H9 (cell line): ENCODE measurements at regions not wholly inside any gene's neighbourhood (a gene's known extent, or its start where the extent isn't known, plus 50 kb on each side); places are given as distances from the start of the nearest gene placed in this dataset.
"Not testable (repeated sequence)": the region's sequence is repeated elsewhere in the genome, so short reads cannot be mapped to it uniquely, and the experiment has no call there.

ENCODE experiments used
- DNase-seq: peaks from one replicate; pipeline ENCODE4 v3.0.0-alpha.2; 2017
- H2AFZ ChIP-seq: one replicate; pipeline ENCODE4 v1.6.1; 2013; ENCODE audit warnings: mild to moderate bottlenecking, low read length, control low read depth, moderate library complexity
- H2AK5ac ChIP-seq: 2 replicates; pipeline ENCODE4 v1.6.1; 2013; ENCODE audit warnings: low read length, control low read depth, mixed read lengths; ENCODE audit not compliant: insufficient read length
- H2BK120ac ChIP-seq: one replicate; pipeline ENCODE4 v1.6.1; 2013; ENCODE audit warnings: low read depth, mild to moderate bottlenecking, low read length, control low read depth, inconsistent platforms; ENCODE audit not compliant: poor library complexity, severe bottlenecking
- H2BK12ac ChIP-seq: 2 replicates; pipeline ENCODE4 v1.6.1; 2013; ENCODE audit warnings: low read length, control low read depth, mixed read lengths, low read depth; ENCODE audit not compliant: insufficient read length
- H2BK15ac ChIP-seq: 2 replicates; pipeline ENCODE4 v1.6.1; 2013; ENCODE audit warnings: low read depth, low read length, control low read depth
- H2BK20ac ChIP-seq: one replicate; pipeline ENCODE4 v1.6.1; 2013; ENCODE audit warnings: low read depth, mild to moderate bottlenecking, low read length, control low read depth, inconsistent platforms; ENCODE audit not compliant: poor library complexity, severe bottlenecking
- H2BK5ac ChIP-seq: 2 replicates; pipeline ENCODE4 v1.6.1; 2013; ENCODE audit warnings: low read length, control low read depth, mixed read lengths; ENCODE audit not compliant: insufficient read length
- H3K14ac ChIP-seq: 2 replicates; pipeline ENCODE4 v1.6.1; 2013; ENCODE audit warnings: low read length, control low read depth; ENCODE audit not compliant: insufficient read depth
- H3K18ac ChIP-seq: 2 replicates; pipeline ENCODE4 v1.6.1; 2013; ENCODE audit warnings: low read depth, mild to moderate bottlenecking, mixed read lengths, low read length, control low read depth; ENCODE audit not compliant: insufficient read length
- H3K23ac ChIP-seq: 2 replicates; pipeline ENCODE4 v1.6.1; 2013; ENCODE audit warnings: low read length, control low read depth, mixed read lengths, low read depth; ENCODE audit not compliant: insufficient read length
- H3K23me2 ChIP-seq: 2 replicates; pipeline ENCODE4 v1.6.1; 2013; ENCODE audit warnings: low read depth, mild to moderate bottlenecking, mixed read lengths, low read length, control low read depth; ENCODE audit not compliant: insufficient read length, poor library complexity, severe bottlenecking
- H3K27ac ChIP-seq: 2 replicates; pipeline ENCODE4 v1.5.1; 2013; ENCODE audit warnings: low read length, control low read depth, mixed read lengths, low read depth; ENCODE audit not compliant: insufficient read length
- H3K27me3 ChIP-seq: 2 replicates; pipeline ENCODE4 v1.6.1; 2013; ENCODE audit warnings: low read length, control low read depth, inconsistent platforms; ENCODE audit not compliant: insufficient read depth
- H3K4ac ChIP-seq: 2 replicates; pipeline ENCODE4 v1.6.1; 2013; ENCODE audit warnings: low read depth, mild to moderate bottlenecking, control low read depth, inconsistent platforms, low read length, moderate library complexity
- H3K4me1 ChIP-seq: 2 replicates; pipeline ENCODE4 v1.6.1; 2013; ENCODE audit warnings: low read length, control low read depth, inconsistent platforms; ENCODE audit not compliant: insufficient read depth
- H3K4me2 ChIP-seq: 2 replicates; pipeline ENCODE4 v1.6.1; 2013; ENCODE audit warnings: low read length, control low read depth, mixed read lengths; ENCODE audit not compliant: insufficient read length, insufficient read depth
- H3K56ac ChIP-seq: 2 replicates; pipeline ENCODE4 v1.6.1; 2013; ENCODE audit warnings: low read depth, mild to moderate bottlenecking, mixed read lengths, low read length, control low read depth; ENCODE audit not compliant: insufficient read length
- H3K79me1 ChIP-seq: 2 replicates; pipeline ENCODE4 v1.6.1; 2013; ENCODE audit warnings: low read depth, mild to moderate bottlenecking, moderate library complexity, low read length, control low read depth, inconsistent platforms; ENCODE audit not compliant: insufficient read depth, poor library complexity, severe bottlenecking
- H3K79me2 ChIP-seq: 2 replicates; pipeline ENCODE4 v1.6.1; 2013; ENCODE audit warnings: low read length, control low read depth, inconsistent platforms; ENCODE audit not compliant: insufficient read depth
- H3K9ac ChIP-seq: 2 replicates; pipeline ENCODE4 v1.6.1; 2013; ENCODE audit warnings: low read length, control low read depth, mixed read lengths; ENCODE audit not compliant: insufficient read length; ENCODE audit errors: extremely low read depth
- H3K9me3 ChIP-seq: one replicate; pipeline ENCODE4 v1.6.1; 2013; ENCODE audit warnings: low read depth, low read length, inconsistent platforms; ENCODE audit not compliant: control insufficient read depth
- H3T11ph ChIP-seq: one replicate; pipeline ENCODE4 v1.6.1; 2013; ENCODE audit warnings: mild to moderate bottlenecking, low read length, control low read depth, inconsistent platforms
- H4K20me1 ChIP-seq: one replicate; pipeline ENCODE4 v1.6.1; 2013; ENCODE audit not compliant: control insufficient read depth, insufficient read length, insufficient read depth
- H4K5ac ChIP-seq: 2 replicates; pipeline ENCODE4 v1.6.1; 2013; ENCODE audit warnings: low read depth, mild to moderate bottlenecking, mixed read lengths, low read length, control low read depth; ENCODE audit not compliant: insufficient read length
- H4K8ac ChIP-seq: replicated peaks from 2 replicates; pipeline ENCODE4 v1.6.1; 2013; ENCODE audit warnings: low read length, control low read depth, mixed read lengths, low read depth; ENCODE audit not compliant: insufficient read length
- H4K91ac ChIP-seq: 2 replicates; pipeline ENCODE4 v1.6.1; 2013; ENCODE audit warnings: low read depth, mild to moderate bottlenecking, moderate library complexity, mixed read lengths, low read length, control low read depth; ENCODE audit not compliant: insufficient read length
- H3K27ac Mint-ChIP-seq, 3 experiments: 2 replicates in 2 of 3; 3 replicates in 1 of 3; pipeline ENCODE4 v1.8.0; 2020 to 2021; ENCODE audit warnings: mixed read lengths in 3 of 3, mild to moderate bottlenecking in 1 of 3, moderate library complexity in 1 of 3
- H3K27me3 Mint-ChIP-seq: 2 replicates; pipeline ENCODE4 v1.8.0; 2021; ENCODE audit warnings: low read depth, mild to moderate bottlenecking, moderate library complexity, mixed read lengths
- H3K36me3 Mint-ChIP-seq, 3 experiments: 2 replicates in 2 of 3; 3 replicates in 1 of 3; pipeline ENCODE4 v1.8.0; 2020 to 2021; ENCODE audit warnings: low read depth in 3 of 3, mixed read lengths in 3 of 3; ENCODE audit not compliant: insufficient read depth in 1 of 3
- H3K4me1 Mint-ChIP-seq, 2 experiments: 2 replicates each; pipeline ENCODE4 v1.8.0; 2020; ENCODE audit warnings: mixed read lengths in 2 of 2
- H3K4me3 Mint-ChIP-seq, 2 experiments: 2 replicates in 1 of 2; 3 replicates in 1 of 2; pipeline ENCODE4 v1.8.0; 2020 to 2021; ENCODE audit warnings: mild to moderate bottlenecking in 2 of 2, mixed read lengths in 2 of 2, moderate library complexity in 1 of 2
- H3K9me3 Mint-ChIP-seq, 2 experiments: 2 replicates in 1 of 2; 3 replicates in 1 of 2; pipeline ENCODE4 v1.8.0; 2020; ENCODE audit warnings: mild to moderate bottlenecking in 2 of 2, mixed read lengths in 2 of 2, moderate library complexity in 1 of 2
- WGBS: extraction: QIAGEN DNeasy Blood & Tissue Kit; methylation state at CpG from one replicate; pipeline ENCODE4 v1.1.7; 2013; ENCODE audit warnings: missing lambda C conversion rate, low lambda C conversion rate, mixed read lengths; ENCODE audit not compliant: insufficient read length; ENCODE audit errors: extremely low coverage; 5-methylcytosine and 5-hydroxymethylcytosine counted together
- TF ChIP-seq, protein P1 (sequence below): fragments of 200-600 bp; sonication (generic); conservative IDR thresholded peaks from 3 replicates; pipeline ENCODE4 v1.8.0; 2021; ENCODE audit warnings: antibody characterized with exemption, mild to moderate bottlenecking

DNA sequence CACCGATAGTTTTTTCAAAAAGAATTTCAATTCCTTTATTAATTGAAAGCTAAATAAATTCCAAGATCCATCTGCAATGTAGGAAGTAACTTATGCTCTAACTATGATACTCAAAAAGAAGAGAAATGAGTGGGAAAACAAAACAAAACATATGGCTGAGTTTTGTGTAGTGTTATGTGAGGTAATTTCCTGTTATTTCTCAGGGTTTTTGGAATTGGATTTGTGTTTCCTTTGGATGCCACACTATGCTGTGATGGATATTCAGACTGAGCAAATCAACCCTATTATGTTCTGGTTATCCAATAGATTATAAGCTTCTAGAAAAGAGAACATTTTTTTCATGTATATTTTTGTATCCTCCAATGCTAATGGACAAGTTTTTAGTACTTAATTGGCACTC lies 73.4 kb upstream of the RAPGEF2 start:
- no peaks in the 10 kb centered on the region for H3K36me3 Mint-ChIP-seq
- no peak overlapping the region for H2BK120ac ChIP-seq
- H3K27ac Mint-ChIP-seq = no peak overlapping the region
- no peak overlapping the region for H3T11ph ChIP-seq
- H3K9me3 ChIP-seq = no peaks in the 10 kb centered on the region
- no peak overlapping the region for H2BK5ac ChIP-seq
- no peaks in the 10 kb centered on the region for H3K23me2 ChIP-seq
- TF ChIP-seq, protein P1, sequence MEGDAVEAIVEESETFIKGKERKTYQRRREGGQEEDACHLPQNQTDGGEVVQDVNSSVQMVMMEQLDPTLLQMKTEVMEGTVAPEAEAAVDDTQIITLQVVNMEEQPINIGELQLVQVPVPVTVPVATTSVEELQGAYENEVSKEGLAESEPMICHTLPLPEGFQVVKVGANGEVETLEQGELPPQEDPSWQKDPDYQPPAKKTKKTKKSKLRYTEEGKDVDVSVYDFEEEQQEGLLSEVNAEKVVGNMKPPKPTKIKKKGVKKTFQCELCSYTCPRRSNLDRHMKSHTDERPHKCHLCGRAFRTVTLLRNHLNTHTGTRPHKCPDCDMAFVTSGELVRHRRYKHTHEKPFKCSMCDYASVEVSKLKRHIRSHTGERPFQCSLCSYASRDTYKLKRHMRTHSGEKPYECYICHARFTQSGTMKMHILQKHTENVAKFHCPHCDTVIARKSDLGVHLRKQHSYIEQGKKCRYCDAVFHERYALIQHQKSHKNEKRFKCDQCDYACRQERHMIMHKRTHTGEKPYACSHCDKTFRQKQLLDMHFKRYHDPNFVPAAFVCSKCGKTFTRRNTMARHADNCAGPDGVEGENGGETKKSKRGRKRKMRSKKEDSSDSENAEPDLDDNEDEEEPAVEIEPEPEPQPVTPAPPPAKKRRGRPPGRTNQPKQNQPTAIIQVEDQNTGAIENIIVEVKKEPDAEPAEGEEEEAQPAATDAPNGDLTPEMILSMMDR = no peak
- WGBS = no CpG with 5 or more reads among the region's 1 CpG
- no peaks in the 10 kb centered on the region for H3K27me3 ChIP-seq
- no peak overlapping the region for H2AK5ac ChIP-seq
- no peak overlapping the region for H3K27ac ChIP-seq
- no peak overlapping the region for H4K91ac ChIP-seq
- no peaks in the 10 kb centered on the region for H3K27me3 Mint-ChIP-seq
- H4K20me1 ChIP-seq = no peaks in the 10 kb centered on the region
- H2AFZ ChIP-seq = no peak overlapping the region
- H3K4me1 ChIP-seq = peaks cover 5% of the 10 kb centered on the region; the same call in 1 of the 2 replicates
- peaks cover 25 to 27% of the 10 kb centered on the region in 2 experiments for H3K4me1 Mint-ChIP-seq
- H3K79me2 ChIP-seq = no peaks in the 10 kb centered on the region
- H2BK15ac ChIP-seq = no peak overlapping the region
- no peak overlapping the region for H3K18ac ChIP-seq
- H3K79me1 ChIP-seq = no peaks in the 10 kb centered on the region
- no peak overlapping the region for H3K23ac ChIP-seq
- no peak overlapping the region for H4K5ac ChIP-seq
- H3K56ac ChIP-seq = no peak overlapping the region
- no peak overlapping the region for H3K9ac ChIP-seq
- no peak overlapping the region for H2BK12ac ChIP-seq
- H3K9me3 Mint-ChIP-seq = no peaks in the 10 kb centered on the region
- no peak for DNase-seq
- H3K4me3 Mint-ChIP-seq = no peak overlapping the region
- no peak overlapping the region for H3K4ac ChIP-seq
- no peak overlapping the region for H4K8ac ChIP-seq
- no peak overlapping the region for H3K14ac ChIP-seq
- no peak overlapping the region for H3K4me2 ChIP-seq
- H2BK20ac ChIP-seq = no peak overlapping the region

DNA sequence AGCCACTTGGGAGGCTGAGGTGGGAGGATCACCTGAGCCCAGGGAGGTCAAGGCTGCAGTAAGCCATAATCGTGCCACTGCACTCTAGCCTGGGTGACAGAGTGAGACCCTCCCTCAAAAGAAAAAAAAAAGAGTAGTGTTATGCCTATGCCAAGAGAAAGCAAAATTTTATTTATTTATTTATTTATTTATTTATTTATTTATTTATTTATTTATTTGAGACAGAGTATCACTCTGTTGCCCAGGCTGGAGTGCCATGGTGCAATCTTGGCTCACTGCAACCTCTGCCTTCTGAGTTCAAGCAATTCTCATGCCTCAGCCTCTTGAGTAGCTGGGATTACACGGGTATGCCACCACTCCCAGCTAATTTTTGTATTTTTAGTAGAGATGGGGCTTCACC lies 72.6 kb upstream of the RAPGEF2 start:
- H3K9me3 Mint-ChIP-seq, H2AK5ac ChIP-seq, H3K36me3 Mint-ChIP-seq, H2AFZ ChIP-seq, H3K56ac ChIP-seq, H4K91ac ChIP-seq, DNase-seq, H3K14ac ChIP-seq, H3K27me3 ChIP-seq, H4K20me1 ChIP-seq, H3K9ac ChIP-seq, H3K27me3 Mint-ChIP-seq, H3K27ac ChIP-seq, H3K9me3 ChIP-seq, H2BK12ac ChIP-seq, H4K5ac ChIP-seq, H3K79me2 ChIP-seq, H3K23ac ChIP-seq, H4K8ac ChIP-seq, H3K4me2 ChIP-seq, H3T11ph ChIP-seq, H3K4ac ChIP-seq, H3K23me2 ChIP-seq, H3K4me3 Mint-ChIP-seq, H3K27ac Mint-ChIP-seq, H3K4me1 ChIP-seq, H2BK5ac ChIP-seq, H2BK20ac ChIP-seq, H3K79me1 ChIP-seq, H3K18ac ChIP-seq, H2BK120ac ChIP-seq, H2BK15ac ChIP-seq: not testable (repeated sequence)
- H3K4me1 Mint-ChIP-seq = peaks cover 22 to 24% of the 10 kb centered on the region in 2 experiments
- WGBS = no CpG with 5 or more reads among the region's 2 CpGs
